ENCODE measurements at regions not wholly inside any gene's neighbourhood (a gene's known extent, or its start where the extent isn't known, plus 50 kb on each side); places are given as distances from the start of the nearest gene placed in this dataset.

DNA sequence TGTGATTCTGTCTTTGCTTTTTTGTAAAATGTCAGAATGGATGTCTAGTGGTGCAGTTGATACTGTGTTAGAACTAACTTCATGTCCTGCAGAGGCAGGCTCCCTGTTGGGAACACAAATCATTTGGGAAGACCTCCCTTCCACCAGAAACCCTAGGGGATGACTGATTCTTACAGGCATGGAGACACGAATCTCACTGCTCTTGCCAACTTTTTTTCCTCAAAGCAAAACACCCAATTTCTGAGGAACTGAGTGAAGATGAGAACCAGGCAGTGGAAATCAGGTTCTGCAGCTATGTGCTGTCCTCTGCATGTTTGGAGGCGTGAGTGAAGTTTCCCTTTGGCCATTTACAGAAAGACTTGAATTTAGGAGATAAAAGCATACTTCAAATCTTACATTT lies 87.5 kb upstream of the CSNK1A1L start:
- TF ChIP-seq CTCF (IDR thresholded peaks at IDR 0.05) (no peak), ZFX (IDR thresholded peaks at IDR 0.05; ENCODE audit: borderline replicate concordance) (no peak)
